Activated T-cell treated with anti-CD3 and anti-CD28 coated beads, Interleukin-2, amount 50 U/mL, for 24 hours (primary cell): ENCODE measurements at regions not wholly inside any gene's neighbourhood (a gene's known extent, or its start where the extent isn't known, plus 50 kb on each side); places are given as distances from the start of the nearest gene placed in this dataset.
"Not testable (repeated sequence)": the region's sequence is repeated elsewhere in the genome, so short reads cannot be mapped to it uniquely, and the experiment has no call there.

Experiments
- DNase-seq: peaks from one replicate; pipeline ENCODE4 v3.0.0-alpha.2; 2020
- H3K27ac Mint-ChIP-seq: 2 replicates; pipeline ENCODE4 v1.8.0; 2020; ENCODE audit warnings: mild to moderate bottlenecking, mixed read lengths
- H3K27me3 Mint-ChIP-seq: 2 replicates; pipeline ENCODE4 v1.8.0; 2020; ENCODE audit warnings: mixed read lengths
- H3K36me3 Mint-ChIP-seq: 2 replicates; pipeline ENCODE4 v1.8.0; 2020; ENCODE audit warnings: low read depth, mixed read lengths
- H3K4me1 Mint-ChIP-seq: 2 replicates; pipeline ENCODE4 v1.8.0; 2020; ENCODE audit warnings: low read depth, mixed read lengths
- H3K4me3 Mint-ChIP-seq: 2 replicates; pipeline ENCODE4 v1.8.0; 2020; ENCODE audit warnings: mild to moderate bottlenecking, moderate library complexity, mixed read lengths
- H3K9me3 Mint-ChIP-seq: 2 replicates; pipeline ENCODE4 v1.8.0; 2020; ENCODE audit warnings: mixed read lengths

DNA sequence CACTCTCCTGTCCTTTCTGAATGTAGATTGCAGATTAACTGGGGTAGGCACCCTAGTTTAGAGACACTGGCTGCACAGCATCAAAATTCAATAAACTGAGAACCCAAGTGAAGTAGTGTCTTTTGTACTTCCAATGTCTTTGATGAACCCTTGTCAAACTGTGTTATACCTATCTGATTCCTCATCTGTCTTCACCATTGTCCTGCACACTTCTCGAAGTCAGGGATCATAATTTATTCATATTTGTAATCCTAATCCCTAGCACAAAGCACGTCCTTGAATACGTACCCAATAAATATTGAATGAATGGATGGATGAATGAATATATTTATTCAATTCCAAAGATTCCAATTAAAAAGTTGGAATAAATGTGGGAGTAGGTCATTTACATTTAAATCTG, 256.6 kb upstream of the PTBP2 start:
- H3K36me3 Mint-ChIP-seq, result no peaks in the 10 kb centered on the region
- H3K27me3 Mint-ChIP-seq, result no peaks in the 10 kb centered on the region
- no peaks in the 10 kb centered on the region for H3K4me1 Mint-ChIP-seq
- peaks cover 4% of the 10 kb centered on the region for H3K9me3 Mint-ChIP-seq
- DNase-seq, result no peak
- no peak overlapping the region for H3K27ac Mint-ChIP-seq
- no peak overlapping the region for H3K4me3 Mint-ChIP-seq

DNA sequence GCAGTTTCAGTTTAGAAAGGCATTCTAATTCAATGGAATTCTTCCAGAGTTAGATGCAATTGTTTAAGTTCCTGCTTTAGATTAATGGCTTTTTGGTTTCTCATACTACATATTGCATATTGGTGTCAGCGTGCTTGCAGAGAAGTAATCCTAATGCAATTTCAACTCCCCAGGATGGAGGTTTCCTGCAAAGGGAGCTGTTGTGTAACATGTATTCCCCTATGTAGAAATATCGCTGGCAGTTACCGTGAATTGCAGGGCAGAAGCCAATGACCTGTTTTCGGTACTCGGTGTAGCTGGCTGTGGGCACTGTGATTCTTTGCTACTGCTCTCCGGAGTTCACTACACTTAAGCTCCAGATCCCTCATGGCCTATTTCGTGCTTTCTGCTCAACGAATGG, 256.1 kb upstream of the PTBP2 start:
- Mint-ChIP-seq H3K4me1 (no peaks in the 10 kb centered on the region), H3K36me3 (no peaks in the 10 kb centered on the region), H3K4me3 (no peak overlapping the region), H3K9me3 (peaks cover 4% of the 10 kb centered on the region), H3K27ac (no peak overlapping the region), H3K27me3 (no peaks in the 10 kb centered on the region)
- DNase-seq, result no peak

DNA sequence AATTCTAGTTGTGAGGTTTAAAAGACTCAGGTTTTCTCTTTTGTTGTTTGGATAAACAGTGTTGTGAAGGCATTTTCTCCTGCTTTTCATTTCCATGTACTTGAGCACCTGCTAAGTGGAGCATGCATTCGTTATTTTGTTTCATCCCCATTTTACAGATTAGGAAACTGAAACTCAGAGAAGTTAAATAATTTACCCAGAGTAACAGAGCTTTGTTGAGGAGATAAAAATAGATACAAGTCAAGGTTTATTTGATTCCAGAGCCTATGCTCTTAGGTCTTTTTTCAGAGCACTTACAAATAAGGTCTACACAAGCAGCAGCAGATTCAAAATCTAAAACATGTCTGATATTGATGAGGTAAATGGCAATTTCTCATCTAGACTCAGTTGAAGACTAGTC, 254.7 kb upstream of the PTBP2 start:
- Mint-ChIP-seq H3K4me1 (no peaks in the 10 kb centered on the region), H3K36me3 (no peaks in the 10 kb centered on the region), H3K27ac (no peak overlapping the region), H3K9me3 (peaks cover 6% of the 10 kb centered on the region), H3K27me3 (no peaks in the 10 kb centered on the region), H3K4me3 (no peak overlapping the region)
- no peak for DNase-seq

DNA sequence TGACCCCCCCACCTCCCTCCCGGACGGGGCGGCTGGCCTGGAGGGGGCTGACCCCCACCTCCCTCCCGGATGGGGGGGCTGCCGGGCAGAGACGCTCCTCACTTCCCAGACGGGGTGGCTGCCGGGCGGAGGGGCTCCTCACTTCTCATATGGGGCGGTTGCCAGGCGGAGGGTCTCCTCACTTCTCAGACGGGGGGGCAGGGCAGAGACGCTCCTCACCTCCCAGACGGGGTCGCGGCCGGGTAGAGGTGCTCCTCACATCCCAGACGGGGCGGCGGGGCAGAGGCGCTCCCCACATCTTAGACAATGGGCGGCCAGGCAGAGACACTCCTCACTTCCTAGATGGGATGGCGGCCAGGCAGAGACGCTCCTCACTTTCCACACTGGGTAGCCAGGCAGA, 251.9 kb upstream of the PTBP2 start:
- not testable (repeated sequence) for H3K4me3 Mint-ChIP-seq, H3K9me3 Mint-ChIP-seq, H3K27me3 Mint-ChIP-seq, DNase-seq, H3K36me3 Mint-ChIP-seq, H3K4me1 Mint-ChIP-seq, H3K27ac Mint-ChIP-seq

DNA sequence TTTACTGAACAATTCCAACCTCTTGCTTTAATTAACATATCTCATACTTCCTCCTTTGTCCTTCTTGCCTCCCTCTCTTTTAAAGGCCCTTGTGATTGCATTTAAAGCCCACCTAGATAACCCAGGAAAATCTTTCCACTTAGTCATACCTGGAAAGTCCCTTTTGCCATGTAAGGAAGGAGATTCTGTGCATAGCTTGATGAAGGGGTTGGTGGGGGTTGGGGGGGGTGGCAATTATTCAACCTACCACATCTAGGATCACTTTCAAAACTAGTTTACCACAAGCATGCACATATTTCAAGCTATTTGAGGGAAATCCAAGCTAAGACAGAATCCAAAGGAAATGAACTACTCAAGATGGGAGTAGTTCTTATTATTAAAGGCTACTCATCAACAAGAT, 249.1 kb upstream of the PTBP2 start:
- no peaks in the 10 kb centered on the region for H3K27me3 Mint-ChIP-seq
- H3K36me3 Mint-ChIP-seq, result no peaks in the 10 kb centered on the region
- no peak overlapping the region for H3K27ac Mint-ChIP-seq
- no peaks in the 10 kb centered on the region for H3K4me1 Mint-ChIP-seq
- no peak for DNase-seq
- H3K4me3 Mint-ChIP-seq, result no peak overlapping the region
- H3K9me3 Mint-ChIP-seq, result peaks cover 6% of the 10 kb centered on the region

DNA sequence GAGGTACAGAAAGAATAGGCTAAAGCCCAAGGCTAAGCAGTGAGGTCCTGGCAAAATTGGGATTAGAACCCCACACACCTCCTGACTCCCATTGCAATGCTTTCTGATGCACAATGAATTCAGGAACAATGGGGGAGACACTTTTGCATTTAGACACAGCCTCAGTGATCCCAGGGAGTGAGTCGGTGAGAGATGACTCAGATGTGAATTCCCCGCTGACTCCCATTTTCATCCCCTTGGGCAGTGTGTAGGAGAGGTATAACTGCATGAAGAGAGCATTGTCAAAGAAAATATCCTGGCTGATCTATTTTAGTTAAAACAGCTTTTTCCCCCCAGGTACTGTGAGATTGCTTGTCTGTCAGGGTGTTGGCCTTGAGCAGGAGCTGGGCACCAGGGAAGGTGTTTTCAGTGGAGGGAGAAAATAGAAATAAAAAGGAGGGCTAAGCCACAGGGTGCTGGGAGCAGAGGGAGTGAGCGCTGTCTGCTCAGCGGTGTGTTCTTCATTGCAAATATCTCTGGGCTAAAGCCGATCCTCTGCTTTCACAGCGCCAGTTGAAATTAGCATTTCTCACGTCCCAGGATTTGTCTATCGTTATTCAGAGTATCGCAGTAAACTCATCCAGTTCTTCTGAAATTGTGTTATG, 247.7 kb upstream of the PTBP2 start:
- Mint-ChIP-seq H3K4me1 (no peaks in the 10 kb centered on the region), H3K36me3 (no peaks in the 10 kb centered on the region), H3K9me3 (peaks cover 2% of the 10 kb centered on the region), H3K4me3 (no peak overlapping the region), H3K27ac (no peak overlapping the region), H3K27me3 (no peaks in the 10 kb centered on the region)
- no peak for DNase-seq

DNA sequence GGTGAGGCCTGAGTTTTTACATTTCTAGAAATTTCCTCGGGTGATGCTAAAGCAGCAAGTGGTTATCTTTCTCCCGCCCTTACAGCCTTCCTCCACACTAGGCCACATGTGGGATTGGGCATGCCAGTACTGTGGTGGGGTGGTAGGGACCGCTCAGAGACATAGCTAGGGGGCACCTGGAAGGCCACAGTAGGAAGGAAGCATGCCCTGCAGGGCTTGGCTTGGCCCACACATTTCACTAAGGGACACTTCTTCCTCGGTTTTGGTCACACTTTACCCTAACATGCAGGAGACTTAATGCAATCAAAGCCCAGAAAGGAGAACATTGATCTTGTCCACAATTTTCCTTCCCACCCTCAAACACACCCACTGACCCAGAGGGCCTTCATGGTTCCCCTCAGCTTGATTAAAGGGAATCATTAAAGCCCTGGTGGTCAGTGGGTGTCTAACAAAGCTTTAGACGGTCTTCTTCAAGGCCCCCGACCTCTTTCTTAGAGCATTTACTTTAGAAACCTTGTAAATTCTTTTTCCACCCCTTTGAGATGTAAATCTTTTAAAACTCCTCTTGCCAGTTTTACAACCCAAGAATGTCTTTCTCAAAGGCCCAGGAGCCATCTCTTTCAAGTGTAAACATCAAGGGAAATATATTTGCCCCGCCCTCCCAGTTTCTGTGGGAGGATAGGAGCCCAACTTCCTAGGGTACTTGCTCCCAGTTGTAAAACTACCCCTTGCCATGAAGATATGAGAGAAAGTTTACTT, 246.4 kb upstream of the PTBP2 start:
- peaks cover 2% of the 10 kb centered on the region for H3K9me3 Mint-ChIP-seq
- H3K27me3 Mint-ChIP-seq, result no peaks in the 10 kb centered on the region
- no peaks in the 10 kb centered on the region for H3K4me1 Mint-ChIP-seq
- no peak overlapping the region for H3K4me3 Mint-ChIP-seq
- no peaks in the 10 kb centered on the region for H3K36me3 Mint-ChIP-seq
- no peak for DNase-seq
- no peak overlapping the region for H3K27ac Mint-ChIP-seq

DNA sequence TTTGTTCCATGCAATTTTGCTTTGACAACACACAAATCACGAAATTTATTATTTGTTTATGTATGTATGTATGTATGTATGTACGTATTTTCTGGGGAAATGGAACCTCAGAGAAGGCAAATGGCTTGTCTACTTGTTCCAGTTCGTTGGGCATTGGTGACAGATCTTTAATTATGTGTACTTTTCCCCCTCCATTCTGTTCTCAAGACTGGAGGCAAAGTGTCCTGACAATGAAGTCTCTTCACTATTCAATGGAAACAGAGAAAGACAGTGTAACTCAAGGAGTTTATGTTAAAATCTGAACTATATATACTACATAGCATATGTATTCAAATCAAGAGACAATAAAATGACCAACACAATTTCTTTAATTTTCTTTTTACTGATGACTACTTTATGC, 245.7 kb upstream of the PTBP2 start:
- no peak for DNase-seq
- Mint-ChIP-seq H3K27me3 (no peaks in the 10 kb centered on the region), H3K9me3 (peaks cover 2% of the 10 kb centered on the region), H3K36me3 (no peaks in the 10 kb centered on the region), H3K4me1 (no peaks in the 10 kb centered on the region), H3K4me3 (no peak overlapping the region), H3K27ac (no peak overlapping the region)

DNA sequence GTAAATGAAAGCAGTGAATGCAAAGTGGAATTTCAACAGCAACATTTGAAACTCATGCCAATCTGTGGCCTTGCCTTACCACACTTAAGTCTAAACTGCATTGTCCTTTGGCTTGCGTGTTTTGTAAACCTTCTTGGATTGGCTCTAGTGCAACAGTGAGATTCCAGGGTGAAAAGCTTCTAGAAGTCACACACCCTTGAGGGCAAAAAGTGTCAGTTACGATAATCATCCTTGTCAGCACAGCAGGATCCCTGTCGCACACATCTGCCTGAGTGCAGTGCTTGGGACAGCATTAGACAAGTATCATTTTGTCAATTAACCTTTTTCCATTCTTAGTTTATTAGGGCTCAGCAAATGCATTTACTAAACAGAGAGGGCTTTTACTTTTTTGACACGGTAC, 243.4 kb upstream of the PTBP2 start:
- H3K36me3 Mint-ChIP-seq, result no peaks in the 10 kb centered on the region
- H3K9me3 Mint-ChIP-seq, result no peaks in the 10 kb centered on the region
- no peaks in the 10 kb centered on the region for H3K27me3 Mint-ChIP-seq
- H3K4me1 Mint-ChIP-seq, result no peaks in the 10 kb centered on the region
- no peak overlapping the region for H3K4me3 Mint-ChIP-seq
- no peak overlapping the region for H3K27ac Mint-ChIP-seq
- DNase-seq, result no peak

DNA sequence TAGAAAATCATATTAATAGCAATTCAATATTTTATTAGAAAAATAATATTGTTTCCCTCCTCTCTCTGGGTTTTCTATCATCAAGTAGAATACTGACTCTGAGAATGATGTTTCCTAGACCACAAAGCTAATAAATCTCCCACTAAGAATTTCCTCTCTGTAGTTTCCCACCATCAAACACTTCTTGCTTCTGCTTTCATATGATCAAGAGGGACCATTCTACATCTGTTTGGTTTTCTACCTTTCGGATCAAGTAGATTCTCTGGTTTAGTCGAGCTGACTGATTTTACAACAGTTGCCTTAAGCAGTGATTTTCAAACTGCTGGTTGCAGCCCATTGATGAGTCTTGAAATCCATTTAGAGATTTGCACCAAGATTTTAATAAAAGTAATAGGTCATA, 240.2 kb upstream of the PTBP2 start:
- no peaks in the 10 kb centered on the region for H3K27me3 Mint-ChIP-seq
- no peak for DNase-seq
- no peak overlapping the region for H3K27ac Mint-ChIP-seq
- H3K9me3 Mint-ChIP-seq, result no peaks in the 10 kb centered on the region
- no peaks in the 10 kb centered on the region for H3K36me3 Mint-ChIP-seq
- H3K4me1 Mint-ChIP-seq, result no peaks in the 10 kb centered on the region
- no peak overlapping the region for H3K4me3 Mint-ChIP-seq

DNA sequence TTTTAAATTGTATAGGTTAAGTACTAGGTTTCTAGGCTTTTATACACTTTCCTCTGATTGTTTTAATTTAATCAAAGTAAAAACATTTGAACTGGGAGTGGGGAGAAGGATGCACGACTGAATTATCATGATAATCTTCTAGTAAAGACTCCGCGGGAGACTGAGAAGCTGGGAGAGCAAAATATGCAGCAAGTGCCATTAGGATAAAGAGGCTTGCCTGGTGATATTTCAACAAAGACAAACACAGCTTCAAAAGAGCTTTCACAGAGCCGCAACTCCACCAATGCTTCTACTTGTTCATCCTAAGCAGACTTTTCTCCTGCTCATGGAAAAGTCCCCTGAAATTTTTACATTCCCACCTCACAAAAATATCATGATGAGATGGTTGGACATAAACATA, 239.0 kb upstream of the PTBP2 start:
- no peaks in the 10 kb centered on the region for H3K27me3 Mint-ChIP-seq

DNA sequence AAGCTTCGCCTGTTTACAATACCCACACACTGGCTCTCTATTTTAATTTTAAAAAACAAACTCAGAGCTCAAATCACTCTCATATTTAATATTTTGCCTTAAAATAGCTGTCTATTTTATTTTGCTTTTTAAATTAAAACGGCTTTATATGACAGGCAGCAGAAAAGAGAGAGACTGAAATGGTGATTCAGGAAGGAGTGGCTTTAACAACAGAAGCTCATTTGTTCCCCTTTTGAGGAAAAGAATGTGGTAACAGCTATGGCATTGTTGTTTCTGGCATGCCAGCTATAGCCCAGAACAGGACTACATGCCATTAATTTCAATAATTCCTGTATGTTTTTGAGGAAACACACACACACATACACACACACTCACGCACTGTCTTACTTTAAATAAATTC, 234.2 kb upstream of the PTBP2 start:
- DNase-seq, result no peak
- Mint-ChIP-seq H3K36me3 (no peaks in the 10 kb centered on the region), H3K27me3 (no peaks in the 10 kb centered on the region), H3K4me1 (no peaks in the 10 kb centered on the region), H3K4me3 (no peak overlapping the region), H3K27ac (no peak overlapping the region), H3K9me3 (no peaks in the 10 kb centered on the region)

More for the DNA sequence above, 239.0 kb upstream of the PTBP2 start:
- no peaks in the 10 kb centered on the region for H3K9me3 Mint-ChIP-seq
- no peaks in the 10 kb centered on the region for H3K36me3 Mint-ChIP-seq
- H3K27ac Mint-ChIP-seq, result no peak overlapping the region
- no peak for DNase-seq
- H3K4me3 Mint-ChIP-seq, result no peak overlapping the region
- no peaks in the 10 kb centered on the region for H3K4me1 Mint-ChIP-seq

DNA sequence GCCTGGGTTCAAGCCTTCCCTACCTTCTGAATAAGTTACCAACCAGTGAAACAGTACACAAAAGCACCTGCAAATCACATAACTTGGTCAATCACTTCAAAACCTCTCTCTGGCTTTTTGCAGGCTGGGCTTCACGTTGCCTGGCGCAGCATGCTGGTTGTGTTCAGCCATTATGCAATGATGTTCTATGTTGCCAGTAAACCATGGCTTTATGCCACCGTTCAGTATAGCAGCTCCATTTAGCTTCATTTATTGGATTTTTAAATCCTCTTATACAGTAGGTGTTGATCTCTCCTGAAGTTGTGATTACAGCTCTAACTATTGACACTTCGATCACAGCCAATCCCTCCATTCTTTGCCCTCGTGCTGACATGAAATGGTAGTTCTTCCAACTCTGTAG, 233.6 kb upstream of the PTBP2 start:
- H3K27me3 Mint-ChIP-seq, result no peaks in the 10 kb centered on the region
- no peaks in the 10 kb centered on the region for H3K36me3 Mint-ChIP-seq
- no peak overlapping the region for H3K4me3 Mint-ChIP-seq
- no peaks in the 10 kb centered on the region for H3K9me3 Mint-ChIP-seq
- H3K27ac Mint-ChIP-seq, result no peak overlapping the region
- no peaks in the 10 kb centered on the region for H3K4me1 Mint-ChIP-seq
- no peak for DNase-seq

DNA sequence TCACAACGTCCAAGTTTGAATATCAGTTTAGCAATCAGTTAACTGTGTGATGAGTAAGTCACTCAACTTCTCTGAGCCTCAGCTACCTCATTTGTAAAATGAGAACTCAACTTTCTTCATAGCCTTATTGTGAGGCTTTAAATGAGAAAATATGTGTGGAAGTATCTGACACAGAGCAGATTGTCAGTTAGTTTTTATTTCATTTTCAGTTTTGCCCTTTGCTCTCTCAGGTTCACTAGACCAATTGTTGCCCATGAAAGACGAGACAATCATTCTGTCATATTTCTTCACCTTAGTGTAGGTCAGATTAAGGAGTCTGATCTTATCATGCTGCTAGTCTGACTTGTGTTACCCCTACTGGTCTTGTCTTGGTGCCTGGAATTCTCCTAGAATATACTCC, 232.8 kb upstream of the PTBP2 start:
- Mint-ChIP-seq H3K36me3 (no peaks in the 10 kb centered on the region), H3K4me3 (no peak overlapping the region), H3K27me3 (no peaks in the 10 kb centered on the region), H3K27ac (no peak overlapping the region), H3K9me3 (no peaks in the 10 kb centered on the region), H3K4me1 (no peaks in the 10 kb centered on the region)
- no peak for DNase-seq

DNA sequence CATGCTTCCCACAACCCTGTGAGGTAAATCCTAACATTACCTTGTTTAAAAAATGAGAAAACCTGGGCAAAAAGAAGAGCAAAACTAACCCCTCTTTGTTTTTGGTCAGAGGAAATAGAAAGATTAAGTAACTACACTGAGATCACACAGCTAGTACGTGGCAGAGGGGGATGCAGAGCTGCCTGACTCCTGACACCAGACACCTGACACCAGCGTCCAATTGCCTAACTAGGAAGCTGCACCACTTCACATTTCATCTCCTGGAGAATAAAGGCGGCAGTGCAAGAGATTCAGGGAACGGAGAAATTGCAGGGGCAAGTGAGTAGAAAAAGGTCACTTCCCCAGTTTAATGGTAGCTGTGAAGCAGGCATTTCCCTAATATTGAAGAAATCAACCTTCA, 229.3 kb upstream of the PTBP2 start:
- Mint-ChIP-seq H3K9me3 (no peaks in the 10 kb centered on the region), H3K4me3 (no peak overlapping the region), H3K4me1 (no peaks in the 10 kb centered on the region), H3K27ac (no peak overlapping the region), H3K36me3 (no peaks in the 10 kb centered on the region), H3K27me3 (no peaks in the 10 kb centered on the region)
- DNase-seq, result no peak
